WTC11 (cell line): ENCODE measurements at regions not wholly inside any gene's neighbourhood (a gene's known extent, or its start where the extent isn't known, plus 50 kb on each side); places are given as distances from the start of the nearest gene placed in this dataset.

Source experiments
- ATF2 ChIP-seq: sonication (generic); formaldehyde crosslinking; IDR thresholded peaks from 2 replicates; pipeline ENCODE4 v1.8.1; 2022; ENCODE audit warnings: low read depth, missing genetic modification reagents, borderline replicate concordance
- CREM ChIP-seq: sonication (generic); formaldehyde crosslinking; IDR thresholded peaks from 2 replicates; pipeline ENCODE4 v1.8.1; 2022; ENCODE audit warnings: mild to moderate bottlenecking, missing genetic modification reagents, moderate library complexity
- CTCF ChIP-seq: fragments of 200-600 bp; IDR thresholded peaks from 2 replicates; pipeline ENCODE4 v1.8.0; 2022; ENCODE audit warnings: antibody characterized with exemption
- ETV6 ChIP-seq: sonication (generic); formaldehyde crosslinking; IDR thresholded peaks from 2 replicates; pipeline ENCODE4 v1.8.1; 2022; ENCODE audit warnings: mild to moderate bottlenecking, missing genetic modification reagents
- FOXJ3 ChIP-seq: sonication (generic); formaldehyde crosslinking; IDR thresholded peaks from 2 replicates; pipeline ENCODE4 v1.9.0; 2021; ENCODE audit warnings: missing genetic modification reagents, mild to moderate bottlenecking, borderline replicate concordance
- NR2C2 ChIP-seq: sonication (generic); formaldehyde crosslinking; IDR thresholded peaks from 2 replicates; pipeline ENCODE4 v1.8.0; 2022; ENCODE audit warnings: mild to moderate bottlenecking, missing genetic modification reagents
- SMAD4 ChIP-seq: sonication (generic); formaldehyde crosslinking; IDR thresholded peaks from 2 replicates; pipeline ENCODE4 v1.8.0; 2022; ENCODE audit warnings: mild to moderate bottlenecking, missing genetic modification reagents
- TP53 ChIP-seq: sonication (generic); formaldehyde crosslinking; IDR thresholded peaks from 2 replicates; pipeline ENCODE4 v1.8.1; 2023; ENCODE audit warnings: mild to moderate bottlenecking, missing genetic modification reagents
- USF2 ChIP-seq: sonication (generic); formaldehyde crosslinking; IDR thresholded peaks from 2 replicates; pipeline ENCODE4 v1.8.1; 2023; ENCODE audit warnings: mild to moderate bottlenecking, missing genetic modification reagents, moderate library complexity
- ZBTB21 ChIP-seq: sonication (generic); formaldehyde crosslinking; IDR thresholded peaks from 2 replicates; pipeline ENCODE4 v1.8.1; 2023; ENCODE audit warnings: mild to moderate bottlenecking, missing genetic modification reagents, borderline replicate concordance
- ZNF138 ChIP-seq: sonication (generic); formaldehyde crosslinking; conservative IDR thresholded peaks from 2 replicates; pipeline ENCODE4 v1.8.1; 2022; ENCODE audit warnings: mild to moderate bottlenecking, moderate library complexity, missing genetic modification reagents
- TF ChIP-seq, protein P1 (sequence below): sonication (generic); formaldehyde crosslinking; IDR thresholded peaks from 2 replicates; pipeline ENCODE4 v1.8.1; 2022; ENCODE audit warnings: missing genetic modification reagents, borderline replicate concordance
- TF ChIP-seq, protein P2 (sequence below): sonication (generic); formaldehyde crosslinking; IDR thresholded peaks from 2 replicates; pipeline ENCODE4 v1.8.0; 2022; ENCODE audit warnings: mild to moderate bottlenecking, missing genetic modification reagents

- no peak for TF ChIP-seq CTCF
- no peak for TF ChIP-seq NR2C2
- no peak for TF ChIP-seq ZBTB21
- TF ChIP-seq, protein P1, sequence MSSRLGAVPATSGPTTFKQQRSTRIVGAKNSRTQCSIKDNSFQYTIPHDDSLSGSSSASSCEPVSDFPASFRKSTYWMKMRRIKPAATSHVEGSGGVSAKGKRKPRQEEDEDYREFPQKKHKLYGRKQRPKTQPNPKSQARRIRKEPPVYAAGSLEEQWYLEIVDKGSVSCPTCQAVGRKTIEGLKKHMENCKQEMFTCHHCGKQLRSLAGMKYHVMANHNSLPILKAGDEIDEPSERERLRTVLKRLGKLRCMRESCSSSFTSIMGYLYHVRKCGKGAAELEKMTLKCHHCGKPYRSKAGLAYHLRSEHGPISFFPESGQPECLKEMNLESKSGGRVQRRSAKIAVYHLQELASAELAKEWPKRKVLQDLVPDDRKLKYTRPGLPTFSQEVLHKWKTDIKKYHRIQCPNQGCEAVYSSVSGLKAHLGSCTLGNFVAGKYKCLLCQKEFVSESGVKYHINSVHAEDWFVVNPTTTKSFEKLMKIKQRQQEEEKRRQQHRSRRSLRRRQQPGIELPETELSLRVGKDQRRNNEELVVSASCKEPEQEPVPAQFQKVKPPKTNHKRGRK (CRISPR knock-in tag) = no peak
- TF ChIP-seq USF2 (CRISPR knock-in tag) = no peak
- TF ChIP-seq ETV6 = no peak
- no peak for TF ChIP-seq FOXJ3 (CRISPR knock-in tag)
- TF ChIP-seq TP53 (CRISPR knock-in tag) = no peak
- no peak for TF ChIP-seq CREM (CRISPR knock-in tag)
- TF ChIP-seq, protein P2, sequence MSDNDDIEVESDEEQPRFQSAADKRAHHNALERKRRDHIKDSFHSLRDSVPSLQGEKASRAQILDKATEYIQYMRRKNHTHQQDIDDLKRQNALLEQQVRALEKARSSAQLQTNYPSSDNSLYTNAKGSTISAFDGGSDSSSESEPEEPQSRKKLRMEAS (CRISPR knock-in tag) = no peak
- no peak for TF ChIP-seq ATF2 (CRISPR knock-in tag)
- no peak for TF ChIP-seq SMAD4 (CRISPR knock-in tag)
- TF ChIP-seq ZNF138 (CRISPR knock-in tag) = no peak
These were observed 518.7 kb upstream of the MGAT4C start for GRCh38 chr12:86774841-86775388.
